Activated effector memory CD4-positive, alpha-beta T cell treated with Interleukin-2 at 50 U/mL for 16 hours (primary cell): ENCODE measurements at regions not wholly inside any gene's neighbourhood (a gene's known extent, or its start where the extent isn't known, plus 50 kb on each side); places are given as distances from the start of the nearest gene placed in this dataset.
"Not testable (repeated sequence)": the region's sequence is repeated elsewhere in the genome, so short reads cannot be mapped to it uniquely, and the experiment has no call there.

Experiments used
- DNase-seq: peaks from one replicate; pipeline ENCODE4 v3.0.0-alpha.2; 2020

- DNase-seq: no peak
Observed at GRCh38 chr14:105926373-105927095, 400.2 kb downstream of the TMEM121 start.

GRCh38 chr14:105927096-105928060, 401.0 kb downstream of the TMEM121 start:
- DNase-seq: no peak

- DNase-seq: not testable (repeated sequence)
Observed at GRCh38 chr14:105928171-105929111, 402.1 kb downstream of the TMEM121 start.

DNA sequence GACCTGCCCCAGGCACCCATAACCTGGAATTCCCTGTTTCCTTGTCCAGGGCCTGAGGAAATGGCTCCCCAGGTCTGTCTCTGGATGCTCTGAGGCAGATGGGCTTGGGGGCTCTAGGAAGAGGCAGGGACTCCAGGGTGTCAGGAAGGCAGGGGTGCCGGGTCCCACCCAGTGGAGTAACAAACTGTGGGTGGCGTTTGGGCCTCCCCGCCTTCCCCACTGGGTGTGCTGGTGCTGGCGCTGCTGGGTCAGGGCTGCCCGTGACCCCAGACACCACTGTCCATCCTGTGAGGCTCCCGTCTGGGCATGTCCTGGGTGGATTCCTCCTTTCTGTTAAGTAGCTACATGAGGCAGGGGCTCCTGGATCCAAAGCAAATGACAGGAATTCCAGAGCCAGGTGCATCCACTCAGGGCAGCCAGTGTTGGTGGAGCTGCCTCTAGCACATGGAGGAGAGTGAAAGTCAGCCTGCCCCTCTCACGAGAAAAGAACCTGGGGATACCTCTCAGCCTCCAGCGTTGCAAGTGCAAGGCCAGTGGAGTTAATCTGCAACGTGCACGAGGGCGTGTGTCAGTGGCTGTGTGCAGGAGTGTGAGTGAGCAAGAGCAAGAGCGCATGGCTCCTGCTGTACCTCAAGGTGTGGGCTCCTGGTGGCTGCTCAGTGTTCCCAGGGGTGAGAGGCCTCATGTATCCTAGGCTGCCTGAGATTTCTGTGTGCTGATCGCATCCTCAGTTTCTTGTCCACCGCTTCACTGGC, 403.1 kb downstream of the TMEM121 start:
- DNase-seq: no peak

- no peak for DNase-seq
Observed at GRCh38 chr14:105930572-105930971, 404.2 kb downstream of the TMEM121 start.

DNA sequence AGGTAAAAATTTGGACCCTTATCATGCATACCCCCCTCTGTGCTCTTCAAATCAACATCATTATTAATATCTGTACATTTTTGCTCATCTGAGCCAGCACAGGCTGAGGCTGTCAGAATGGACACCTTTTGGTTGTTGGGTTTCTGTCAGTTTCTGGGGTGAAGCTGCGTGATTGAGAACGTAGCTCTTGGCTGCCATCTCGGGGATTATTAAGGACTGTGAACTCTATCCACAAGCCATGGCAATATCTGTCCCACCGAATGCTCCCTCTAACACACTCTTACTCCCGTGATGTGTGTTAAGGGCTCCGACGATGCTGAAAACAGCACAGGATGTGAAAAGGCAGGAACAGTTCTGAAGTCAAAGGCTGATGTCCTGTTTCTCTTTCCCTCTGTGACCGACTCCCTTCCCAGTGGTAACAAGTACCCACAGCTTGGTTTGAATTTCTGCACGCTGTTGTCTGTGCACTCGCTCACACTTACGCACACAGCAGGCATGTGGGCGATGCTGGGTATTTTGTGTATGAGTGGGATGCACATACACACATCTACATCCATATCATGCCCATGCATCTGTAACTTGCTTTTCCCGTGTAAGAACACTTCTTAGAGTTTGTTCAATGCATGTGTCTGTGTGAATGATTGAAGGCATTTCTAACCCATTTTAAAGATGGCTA, 405.6 kb downstream of the TMEM121 start:
- no peak for DNase-seq

GRCh38 chr14:105933238-105933637, 406.9 kb downstream of the TMEM121 start:
- DNase-seq: no peak

DNA sequence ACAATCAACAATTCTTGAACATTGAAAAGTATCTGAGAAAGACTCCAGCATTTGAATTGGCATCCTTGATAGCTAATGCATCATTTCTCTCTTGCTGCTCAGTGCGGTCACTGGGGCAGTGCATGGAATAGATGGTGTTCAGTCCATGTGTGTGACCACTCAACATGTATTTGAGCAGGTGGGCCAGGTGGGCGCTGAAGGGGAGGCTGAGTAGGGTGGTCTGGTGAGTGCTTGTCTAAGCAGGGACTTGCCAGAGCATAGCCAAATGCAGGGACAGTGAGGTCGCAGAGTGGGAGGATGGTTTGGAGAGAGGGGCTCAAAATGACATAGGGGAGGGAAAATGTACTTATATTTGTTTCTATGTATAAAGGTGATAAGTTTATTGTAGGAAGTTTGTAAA, 409.0 kb downstream of the TMEM121 start:
- no peak for DNase-seq

DNA sequence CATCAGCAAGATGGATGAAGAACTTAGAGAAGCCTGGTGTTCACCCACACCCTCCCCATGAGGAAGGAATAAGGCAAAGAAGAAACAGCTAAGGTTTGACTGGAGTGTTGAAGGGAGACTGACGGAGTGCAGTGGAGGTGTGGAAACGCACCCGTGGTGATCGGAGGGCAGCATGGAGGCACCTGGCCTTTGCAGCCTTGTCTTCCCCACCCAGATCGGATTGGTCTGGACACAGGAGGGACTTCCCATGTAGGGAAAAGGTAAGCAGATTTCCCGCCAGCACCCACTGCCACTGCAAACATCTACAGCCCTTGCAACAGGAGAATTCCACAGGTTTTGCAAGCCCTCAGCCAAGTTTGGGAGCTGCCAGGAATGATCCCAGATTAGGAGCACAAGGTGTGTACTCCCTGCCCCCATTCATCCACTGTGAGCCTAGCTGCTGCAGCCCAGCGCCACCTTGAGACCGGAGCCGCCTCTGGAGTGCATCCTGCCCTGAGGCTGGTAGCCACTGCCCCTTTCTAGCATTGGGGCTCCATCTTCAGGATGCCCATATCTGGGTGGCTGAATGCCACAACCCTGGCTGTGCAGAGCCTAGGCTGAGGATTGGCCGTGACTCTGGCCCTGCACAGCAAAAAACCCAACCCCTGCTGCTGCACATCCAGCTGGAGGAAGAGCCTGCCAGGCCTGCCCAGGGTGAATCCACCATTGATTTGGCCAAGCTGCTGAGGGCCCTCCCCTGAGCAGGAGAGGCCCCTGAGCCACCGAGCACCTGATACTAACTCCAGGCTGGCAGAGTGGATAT, 411.1 kb downstream of the TMEM121 start:
- DNase-seq: no peak

GRCh38 chr14:105938055-105938863, 411.9 kb downstream of the TMEM121 start:
- no peak for DNase-seq

GRCh38 chr14:105938959-105939358, 412.6 kb downstream of the TMEM121 start:
- no peak for DNase-seq

- no peak for DNase-seq
Observed at GRCh38 chr14:105939810-105940508, 413.6 kb downstream of the TMEM121 start.

GRCh38 chr14:105940534-105941225, 414.3 kb downstream of the TMEM121 start:
- DNase-seq: no peak

- no peak for DNase-seq
Observed at GRCh38 chr14:105941226-105942166, 415.1 kb downstream of the TMEM121 start.

DNA sequence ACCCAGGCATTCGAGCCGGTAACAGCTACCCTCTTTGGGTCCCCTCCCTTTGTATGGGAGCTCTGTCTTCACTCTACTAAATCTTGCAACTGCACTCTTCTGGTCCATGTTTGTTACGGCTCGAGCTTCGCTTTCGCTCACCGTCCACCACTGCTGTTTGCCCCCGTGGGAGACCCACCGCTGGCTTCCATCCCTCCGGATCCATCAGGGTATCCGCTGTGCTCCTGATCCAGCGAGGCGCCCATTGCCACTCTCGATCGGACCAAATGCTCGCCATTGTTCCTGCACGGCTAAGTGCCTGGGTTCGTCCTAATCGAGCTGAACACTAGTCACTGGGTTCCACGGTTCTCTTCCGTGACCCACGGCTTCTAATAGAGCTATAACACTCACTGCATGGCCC, 416.3 kb downstream of the TMEM121 start:
- DNase-seq: not testable (repeated sequence)

GRCh38 chr14:105943973-105944602, 417.7 kb downstream of the TMEM121 start:
- no peak for DNase-seq
